ENCODE measurements at regions not wholly inside any gene's neighbourhood (a gene's known extent, or its start where the extent isn't known, plus 50 kb on each side); places are given as distances from the start of the nearest gene placed in this dataset.
"Not testable (repeated sequence)": the region's sequence is repeated elsewhere in the genome, so short reads cannot be mapped to it uniquely, and the experiment has no call there.

- no peak for DNase-seq
These were observed 52.8 kb upstream of the IL1RAPL2 start for GRCh38 chrX:104513162-104513561.

GRCh38 chrX:104510801-104511200, 55.2 kb upstream of the IL1RAPL2 start:
- no peak for DNase-seq

- no peak for DNase-seq
These were observed 63.5 kb upstream of the IL1RAPL2 start for GRCh38 chrX:104502460-104502859.

- no peak for DNase-seq
These were observed 77.2 kb upstream of the IL1RAPL2 start for GRCh38 chrX:104488811-104489210.

GRCh38 chrX:104486691-104487090, 79.3 kb upstream of the IL1RAPL2 start:
- no peak for DNase-seq

GRCh38 chrX:104482757-104483156, 83.2 kb upstream of the IL1RAPL2 start:
- no peak for DNase-seq

GRCh38 chrX:104469771-104470170, 96.2 kb upstream of the IL1RAPL2 start:
- no peak for DNase-seq

GRCh38 chrX:104459796-104460195, 106.2 kb upstream of the IL1RAPL2 start:
- DNase-seq: no peak

- DNase-seq: not testable (repeated sequence)
These were observed 108.9 kb upstream of the IL1RAPL2 start for GRCh38 chrX:104457130-104457529.

GRCh38 chrX:104450316-104450715, 115.7 kb upstream of the IL1RAPL2 start:
- no peak for DNase-seq

GRCh38 chrX:104445591-104445990, 120.4 kb upstream of the IL1RAPL2 start:
- no peak for DNase-seq

- peak; percentile 20 for DNase-seq
These were observed 130.8 kb upstream of the IL1RAPL2 start for GRCh38 chrX:104435249-104435648.

GRCh38 chrX:104432321-104432720, 133.7 kb upstream of the IL1RAPL2 start:
- DNase-seq: no peak

GRCh38 chrX:104430742-104431119, 135.3 kb upstream of the IL1RAPL2 start:
- no peak for DNase-seq

- DNase-seq: no peak
These were observed 135.8 kb upstream of the IL1RAPL2 start for GRCh38 chrX:104430072-104430741.

GRCh38 chrX:104428231-104428630, 137.8 kb upstream of the IL1RAPL2 start:
- DNase-seq: no peak

GRCh38 chrX:104427693-104428092, 138.3 kb upstream of the IL1RAPL2 start:
- DNase-seq: no peak

- DNase-seq: no peak
These were observed 138.9 kb upstream of the IL1RAPL2 start for GRCh38 chrX:104427073-104427472.

- no peak for DNase-seq
These were observed 145.1 kb upstream of the IL1RAPL2 start for GRCh38 chrX:104420907-104421306.

- DNase-seq: no peak
These were observed 146.1 kb upstream of the IL1RAPL2 start for GRCh38 chrX:104419926-104420325.

GRCh38 chrX:104419211-104419610, 146.8 kb upstream of the IL1RAPL2 start:
- DNase-seq: no peak

GRCh38 chrX:104411800-104412199, 154.2 kb upstream of the IL1RAPL2 start:
- DNase-seq: no peak

- no peak for DNase-seq
These were observed 145.7 kb upstream of the ESX1 start for GRCh38 chrX:104400387-104400786.

GRCh38 chrX:104392350-104392749, 137.6 kb upstream of the ESX1 start:
- DNase-seq: no peak

GRCh38 chrX:104391906-104392305, 137.2 kb upstream of the ESX1 start:
- DNase-seq: no peak

Measured in NCI-H510A (cell line).